Testis (tissue), 2 donors: ENCODE measurements at regions not wholly inside any gene's neighbourhood (a gene's known extent, or its start where the extent isn't known, plus 50 kb on each side); places are given as distances from the start of the nearest gene placed in this dataset.

Experiments used
- POLR2A ChIP-seq: fragments of 450-650 bp; IDR thresholded peaks from one replicate; pipeline ENCODE4 v1.6.1; 2017; ENCODE audit warnings: antibody characterized with exemption, mild to moderate bottlenecking, moderate library complexity
- TF ChIP-seq, protein P1 (sequence below), 3 experiments: fragments of 450-650 bp in 2 of 3; fragments of 200-600 bp in 1 of 3; sonication (generic) in 1 of 3; IDR thresholded peaks; one replicate each; pipeline ENCODE4 v1.5.1; 2016 to 2019; ENCODE audit warnings: antibody characterized with exemption in 3 of 3, mild to moderate bottlenecking in 2 of 3, moderate library complexity in 1 of 3

DNA sequence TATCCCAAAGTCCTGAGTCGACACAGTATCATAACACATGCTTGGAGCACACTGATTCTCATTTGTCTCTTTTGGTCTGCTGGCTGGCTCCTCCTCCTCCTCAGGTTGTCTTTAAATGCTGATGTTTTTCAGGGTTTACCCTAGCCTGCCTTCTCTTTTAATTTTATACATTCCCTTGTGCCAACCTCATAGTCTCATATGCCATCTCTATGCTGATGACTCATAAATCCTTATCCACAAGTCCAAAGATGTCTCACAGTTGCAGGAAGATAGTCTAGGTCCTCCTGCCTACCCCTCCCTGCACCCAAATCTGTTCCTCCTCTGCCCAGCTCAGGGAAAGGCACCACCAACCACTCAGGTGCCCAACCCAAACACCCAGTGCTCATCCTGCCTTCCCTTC, 108.3 kb downstream of the SIPA1L2 start:
- TF ChIP-seq, protein P1, sequence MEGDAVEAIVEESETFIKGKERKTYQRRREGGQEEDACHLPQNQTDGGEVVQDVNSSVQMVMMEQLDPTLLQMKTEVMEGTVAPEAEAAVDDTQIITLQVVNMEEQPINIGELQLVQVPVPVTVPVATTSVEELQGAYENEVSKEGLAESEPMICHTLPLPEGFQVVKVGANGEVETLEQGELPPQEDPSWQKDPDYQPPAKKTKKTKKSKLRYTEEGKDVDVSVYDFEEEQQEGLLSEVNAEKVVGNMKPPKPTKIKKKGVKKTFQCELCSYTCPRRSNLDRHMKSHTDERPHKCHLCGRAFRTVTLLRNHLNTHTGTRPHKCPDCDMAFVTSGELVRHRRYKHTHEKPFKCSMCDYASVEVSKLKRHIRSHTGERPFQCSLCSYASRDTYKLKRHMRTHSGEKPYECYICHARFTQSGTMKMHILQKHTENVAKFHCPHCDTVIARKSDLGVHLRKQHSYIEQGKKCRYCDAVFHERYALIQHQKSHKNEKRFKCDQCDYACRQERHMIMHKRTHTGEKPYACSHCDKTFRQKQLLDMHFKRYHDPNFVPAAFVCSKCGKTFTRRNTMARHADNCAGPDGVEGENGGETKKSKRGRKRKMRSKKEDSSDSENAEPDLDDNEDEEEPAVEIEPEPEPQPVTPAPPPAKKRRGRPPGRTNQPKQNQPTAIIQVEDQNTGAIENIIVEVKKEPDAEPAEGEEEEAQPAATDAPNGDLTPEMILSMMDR (IDR thresholded peaks at IDR 0.05): no peak
- TF ChIP-seq POLR2A: no peak
